CD4-positive, alpha-beta T cell treated with Interleukin-4 for 1 hour (primary cell): ENCODE measurements at regions not wholly inside any gene's neighbourhood (a gene's known extent, or its start where the extent isn't known, plus 50 kb on each side); places are given as distances from the start of the nearest gene placed in this dataset.

Experiments used
- DNase-seq, 2 donors: peaks; one replicate each; pipeline ENCODE4 v3.0.0-alpha.2; 2020 to 2022

GRCh38 chr11:131309776-131310175 lies 60.6 kb upstream of the NTM start:
- no peak for DNase-seq

GRCh38 chr11:131311776-131312514 lies 58.5 kb upstream of the NTM start:
- no peak for DNase-seq
